Activated CD4-positive, alpha-beta T cell treated with anti-CD3 and anti-CD28 coated beads for 36 hours (primary cell): ENCODE measurements at regions not wholly inside any gene's neighbourhood (a gene's known extent, or its start where the extent isn't known, plus 50 kb on each side); places are given as distances from the start of the nearest gene placed in this dataset.

Experiments used
- ATAC-seq: fragments of 200-7000 bp; cut with Tn5 transposase; one replicate; pipeline ENCODE4 v1.10.0; 2021; ENCODE audit warnings: mild to moderate bottlenecking, moderate library complexity
- CTCF ChIA-PET: fragments of 350-600 bp; sonication (Branson Sonifier 250); formaldehyde crosslinking; loops from one replicate; lab custom pipeline; 2021; ENCODE audit warnings: antibody characterized with exemption; lab: Charles Lee
- POLR2A ChIA-PET: fragments of 350-600 bp; sonication (Branson Sonifier 250); formaldehyde crosslinking; loops from one replicate; lab custom pipeline; 2021; ENCODE audit warnings: antibody characterized with exemption, inconsistent platforms; lab: Charles Lee
- DNase-seq: peaks from one replicate; pipeline ENCODE4 v3.0.0-alpha.2; 2020
- H3K27ac Mint-ChIP-seq: one replicate; pipeline ENCODE4 v1.8.0; 2021; ENCODE audit warnings: mixed read lengths
- H3K27me3 Mint-ChIP-seq: one replicate; pipeline ENCODE4 v1.8.0; 2021; ENCODE audit warnings: mixed read lengths
- H3K36me3 Mint-ChIP-seq: one replicate; pipeline ENCODE4 v1.8.0; 2021; ENCODE audit warnings: low read depth, mixed read lengths
- H3K4me1 Mint-ChIP-seq: one replicate; pipeline ENCODE4 v1.8.0; 2021; ENCODE audit warnings: mixed read lengths
- H3K4me3 Mint-ChIP-seq: one replicate; pipeline ENCODE4 v1.8.0; 2021; ENCODE audit warnings: mild to moderate bottlenecking, moderate library complexity, mixed read lengths
- H3K9me3 Mint-ChIP-seq: one replicate; pipeline ENCODE4 v1.8.0; 2021; ENCODE audit warnings: low read depth, mixed read lengths
- intact Hi-C, 2 experiments: fragments of 100-400 bp; cut with DNase I in 1 of 2; cut with micrococcal nuclease in 1 of 2; formaldehyde crosslinking; loops; one replicate each; pipeline versions ENCODE4 v1.14.2 to v1.15.1; 2022 to 2024; cut with DNase I, micrococcal nuclease

GRCh38 chr6:104505838-104506237, 353.9 kb downstream of the HACE1 start:
- DNase-seq (no peak), ATAC-seq (no peak)
- intact Hi-C loops = no loop called here
- Mint-ChIP-seq H3K9me3 (no peaks in the 10 kb centered on the region), H3K4me1 (no peaks in the 10 kb centered on the region), H3K27ac (no peak overlapping the region), H3K4me3 (no peak overlapping the region), H3K27me3 (no peaks in the 10 kb centered on the region), H3K36me3 (no peaks in the 10 kb centered on the region)
- CTCF ChIA-PET = no interaction called here
- POLR2A ChIA-PET = no interaction called here

GRCh38 chr6:104500265-104500664, 359.5 kb downstream of the HACE1 start:
- ATAC-seq (no peak), DNase-seq (no peak)
- no peak overlapping the region for H3K4me3 Mint-ChIP-seq
- POLR2A ChIA-PET = no interaction called here
- intact Hi-C loops = no loop called here
- CTCF ChIA-PET = no interaction called here
- H3K27ac Mint-ChIP-seq = no peak overlapping the region
- H3K27me3 Mint-ChIP-seq = no peaks in the 10 kb centered on the region
- no peaks in the 10 kb centered on the region for H3K36me3 Mint-ChIP-seq
- H3K9me3 Mint-ChIP-seq = no peaks in the 10 kb centered on the region
- no peaks in the 10 kb centered on the region for H3K4me1 Mint-ChIP-seq

- intact Hi-C loops = no loop called here
- H3K4me3 Mint-ChIP-seq = no peak overlapping the region
- ChIA-PET CTCF (interaction anchor here (0.5 to 1.2 kb wide), 2 partner anchors 9 to 472 kb away, joined by 3 read pairs; no protein-coding TSS in a partner anchor), POLR2A (no interaction called here)
- DNase-seq (no peak), ATAC-seq (no peak)
- H3K36me3 Mint-ChIP-seq = no peaks in the 10 kb centered on the region
- H3K27me3 Mint-ChIP-seq = peaks cover 7% of the 10 kb centered on the region
- no peaks in the 10 kb centered on the region for H3K4me1 Mint-ChIP-seq
- H3K9me3 Mint-ChIP-seq = no peaks in the 10 kb centered on the region
- no peak overlapping the region for H3K27ac Mint-ChIP-seq
Observed at GRCh38 chr6:104486035-104486434, 373.7 kb downstream of the HACE1 start.

GRCh38 chr6:104484626-104485025, 375.1 kb downstream of the HACE1 start:
- POLR2A ChIA-PET = no interaction called here
- no peaks in the 10 kb centered on the region for H3K4me1 Mint-ChIP-seq
- no peak for ATAC-seq
- CTCF ChIA-PET = no interaction called here
- no peak for DNase-seq
- H3K36me3 Mint-ChIP-seq = no peaks in the 10 kb centered on the region
- peaks cover 7% of the 10 kb centered on the region for H3K27me3 Mint-ChIP-seq
- intact Hi-C loops = no loop called here
- no peak overlapping the region for H3K4me3 Mint-ChIP-seq
- H3K27ac Mint-ChIP-seq = no peak overlapping the region
- no peaks in the 10 kb centered on the region for H3K9me3 Mint-ChIP-seq

- CTCF ChIA-PET = no interaction called here
- POLR2A ChIA-PET = no interaction called here
- ATAC-seq = no peak
- Mint-ChIP-seq H3K27me3 (peaks cover 7% of the 10 kb centered on the region), H3K4me3 (no peak overlapping the region), H3K9me3 (no peaks in the 10 kb centered on the region), H3K27ac (no peak overlapping the region), H3K4me1 (no peaks in the 10 kb centered on the region), H3K36me3 (no peaks in the 10 kb centered on the region)
- intact Hi-C loops = no loop called here
- DNase-seq = no peak
Observed at GRCh38 chr6:104484191-104484590, 375.5 kb downstream of the HACE1 start.

- DNase-seq = no peak
- no peaks in the 10 kb centered on the region for H3K9me3 Mint-ChIP-seq
- no peak overlapping the region for H3K27ac Mint-ChIP-seq
- CTCF ChIA-PET = no interaction called here
- intact Hi-C loops = no loop called here
- no peak for ATAC-seq
- H3K27me3 Mint-ChIP-seq = peaks cover 7% of the 10 kb centered on the region
- POLR2A ChIA-PET = no interaction called here
- H3K36me3 Mint-ChIP-seq = no peaks in the 10 kb centered on the region
- no peaks in the 10 kb centered on the region for H3K4me1 Mint-ChIP-seq
- no peak overlapping the region for H3K4me3 Mint-ChIP-seq
Observed at GRCh38 chr6:104483225-104483834, 376.4 kb downstream of the HACE1 start.

GRCh38 chr6:104477569-104477968, 382.1 kb downstream of the HACE1 start:
- Mint-ChIP-seq H3K36me3 (no peaks in the 10 kb centered on the region), H3K4me3 (no peak overlapping the region), H3K27me3 (peaks cover 9% of the 10 kb centered on the region), H3K27ac (no peak overlapping the region), H3K9me3 (no peaks in the 10 kb centered on the region), H3K4me1 (no peaks in the 10 kb centered on the region)
- ChIA-PET POLR2A (no interaction called here), CTCF (interaction anchor here (1.2 kb wide), 1 partner anchor 8 kb away, joined by 3 read pairs; no protein-coding TSS in a partner anchor)
- ATAC-seq (no peak), DNase-seq (no peak)
- intact Hi-C loops = no loop called here

- Mint-ChIP-seq H3K4me1 (no peaks in the 10 kb centered on the region), H3K36me3 (no peaks in the 10 kb centered on the region), H3K4me3 (no peak overlapping the region), H3K9me3 (no peaks in the 10 kb centered on the region), H3K27ac (no peak overlapping the region), H3K27me3 (peaks cover 6% of the 10 kb centered on the region)
- ATAC-seq (no peak), DNase-seq (no peak)
- ChIA-PET POLR2A (no interaction called here), CTCF (no interaction called here)
- intact Hi-C loops = no loop called here
Observed at GRCh38 chr6:104473021-104473429, 386.7 kb downstream of the HACE1 start.

- no peak for ATAC-seq
- Mint-ChIP-seq H3K9me3 (no peaks in the 10 kb centered on the region), H3K27me3 (peaks cover 6% of the 10 kb centered on the region), H3K27ac (no peak overlapping the region), H3K4me1 (no peaks in the 10 kb centered on the region), H3K4me3 (no peak overlapping the region), H3K36me3 (no peaks in the 10 kb centered on the region)
- no peak for DNase-seq
- intact Hi-C loops = no loop called here
- ChIA-PET CTCF (no interaction called here), POLR2A (no interaction called here)
Observed at GRCh38 chr6:104472021-104472901, 387.5 kb downstream of the HACE1 start.

- intact Hi-C loops = no loop called here
- no peak overlapping the region for H3K27ac Mint-ChIP-seq
- H3K4me3 Mint-ChIP-seq = no peak overlapping the region
- H3K27me3 Mint-ChIP-seq = no peaks in the 10 kb centered on the region
- ChIA-PET POLR2A (no interaction called here), CTCF (no interaction called here)
- DNase-seq (no peak), ATAC-seq (no peak)
- peaks cover under 1% of the 10 kb centered on the region for H3K4me1 Mint-ChIP-seq
- no peaks in the 10 kb centered on the region for H3K9me3 Mint-ChIP-seq
- no peaks in the 10 kb centered on the region for H3K36me3 Mint-ChIP-seq
Observed at GRCh38 chr6:104466306-104466705, 393.4 kb downstream of the HACE1 start.

GRCh38 chr6:104462811-104463599, 396.7 kb downstream of the HACE1 start:
- POLR2A ChIA-PET = no interaction called here
- H3K27me3 Mint-ChIP-seq = no peaks in the 10 kb centered on the region
- H3K36me3 Mint-ChIP-seq = no peaks in the 10 kb centered on the region
- H3K4me3 Mint-ChIP-seq = no peak overlapping the region
- no peaks in the 10 kb centered on the region for H3K9me3 Mint-ChIP-seq
- H3K4me1 Mint-ChIP-seq = peaks cover 5% of the 10 kb centered on the region
- DNase-seq (no peak), ATAC-seq (no peak)
- intact Hi-C loops = no loop called here
- CTCF ChIA-PET = interaction anchor here (0.6 kb wide), 1 partner anchor 130 kb away, joined by 4 read pairs; no protein-coding TSS in a partner anchor
- H3K27ac Mint-ChIP-seq = no peak overlapping the region
